Astrocyte (in vitro differentiated cells and primary cell): ENCODE measurements at regions not wholly inside any gene's neighbourhood (a gene's known extent, or its start where the extent isn't known, plus 50 kb on each side); places are given as distances from the start of the nearest gene placed in this dataset.
A peak's percentile ranks its signal among the peaks of the same experiment; 100 is the strongest.

ENCODE experiments used
- DNase-seq: peaks from one replicate; pipeline ENCODE4 v3.0.0-alpha.2; 2010; ENCODE audit warnings: low read depth
- FAIRE-seq: peaks from 2 replicates; lab custom pipeline; 2011; peaks lifted over from hg19 to GRCh38; lab: Jason Lieb, UNC
- H2AFZ ChIP-seq: 2 replicates; pipeline ENCODE4 v1.6.0; 2012; ENCODE audit warnings: low read depth, low read length, inconsistent platforms
- H3K27ac ChIP-seq: 2 replicates; pipeline ENCODE4 v1.5.1; 2011; ENCODE audit warnings: low read depth, low read length, inconsistent platforms
- H3K27me3 ChIP-seq: 2 replicates; pipeline ENCODE4 v1.6.0; 2011; ENCODE audit warnings: low read length, inconsistent platforms; ENCODE audit not compliant: insufficient read depth
- H3K36me3 ChIP-seq: 2 replicates; pipeline ENCODE4 v1.5.1; 2011; ENCODE audit warnings: low read length, inconsistent platforms; ENCODE audit not compliant: insufficient read depth
- H3K4me1 ChIP-seq: 2 replicates; pipeline ENCODE4 v1.5.1; 2011; ENCODE audit warnings: low read length, inconsistent platforms; ENCODE audit not compliant: insufficient read depth
- H3K4me2 ChIP-seq: 2 replicates; pipeline ENCODE4 v1.6.0; 2012; ENCODE audit warnings: low read length, inconsistent platforms
- H3K4me3 ChIP-seq: 2 replicates; pipeline ENCODE4 v1.5.1; 2011; ENCODE audit warnings: low read depth, mild to moderate bottlenecking, low read length, inconsistent platforms; ENCODE audit not compliant: insufficient read depth
- H3K79me2 ChIP-seq: 2 replicates; pipeline ENCODE4 v1.6.0; 2012; ENCODE audit warnings: mild to moderate bottlenecking, low read length, inconsistent platforms; ENCODE audit not compliant: insufficient read depth
- H3K9ac ChIP-seq: 2 replicates; pipeline ENCODE4 v1.6.0; 2012; ENCODE audit warnings: mild to moderate bottlenecking, low read length, inconsistent platforms
- H3K9me3 ChIP-seq: 2 replicates; pipeline ENCODE4 v1.5.1; 2012; ENCODE audit warnings: low read depth, mild to moderate bottlenecking, low read length, inconsistent platforms; ENCODE audit not compliant: insufficient read depth
- H4K20me1 ChIP-seq: 2 replicates; pipeline ENCODE4 v1.6.0; 2012; ENCODE audit warnings: low read length, inconsistent platforms; ENCODE audit not compliant: insufficient read depth
- H3K27ac Mint-ChIP-seq: one replicate; pipeline ENCODE4 v1.8.0; 2021; ENCODE audit warnings: mild to moderate bottlenecking, mixed read lengths; ENCODE audit not compliant: unreplicated experiment
- H3K27me3 Mint-ChIP-seq: one replicate; pipeline ENCODE4 v1.8.0; 2021; ENCODE audit warnings: low read depth, mixed read lengths; ENCODE audit not compliant: unreplicated experiment
- H3K36me3 Mint-ChIP-seq: one replicate; pipeline ENCODE4 v1.8.0; 2021; ENCODE audit warnings: low read depth, mixed read lengths; ENCODE audit not compliant: unreplicated experiment
- H3K4me1 Mint-ChIP-seq: one replicate; pipeline ENCODE4 v1.8.0; 2021; ENCODE audit warnings: low read depth, mixed read lengths; ENCODE audit not compliant: unreplicated experiment
- H3K4me3 Mint-ChIP-seq: one replicate; pipeline ENCODE4 v1.8.0; 2021; ENCODE audit warnings: mild to moderate bottlenecking, moderate library complexity, mixed read lengths; ENCODE audit not compliant: unreplicated experiment
- H3K9me3 Mint-ChIP-seq: one replicate; pipeline ENCODE4 v1.8.0; 2021; ENCODE audit warnings: mild to moderate bottlenecking, mixed read lengths; ENCODE audit not compliant: unreplicated experiment
- EZH2 ChIP-seq: IDR thresholded peaks from 2 replicates; pipeline ENCODE4 v1.6.1; 2012; ENCODE audit warnings: mild to moderate bottlenecking, low read length, inconsistent platforms; ENCODE audit not compliant: insufficient read depth
- TF ChIP-seq, protein P1 (sequence below): IDR thresholded peaks from 2 replicates; pipeline ENCODE4 v1.5.1; 2011; ENCODE audit warnings: low read depth, mild to moderate bottlenecking, inconsistent platforms, low read length, moderate library complexity; ENCODE audit not compliant: insufficient read depth

- DNase-seq (no peak), FAIRE-seq (no peak)
- Histone ChIP-seq H3K4me3 (no peak overlapping the region), H2AFZ (no peak overlapping the region), H3K9me3 (no peaks in the 10 kb centered on the region), H3K27ac (no peak overlapping the region), H3K4me1 (no peaks in the 10 kb centered on the region), H3K27me3 (no peaks in the 10 kb centered on the region), H4K20me1 (no peaks in the 10 kb centered on the region), H3K4me2 (no peak overlapping the region), H3K9ac (no peak overlapping the region), H3K79me2 (no peaks in the 10 kb centered on the region), H3K36me3 (no peaks in the 10 kb centered on the region)
- TF ChIP-seq, protein P1, sequence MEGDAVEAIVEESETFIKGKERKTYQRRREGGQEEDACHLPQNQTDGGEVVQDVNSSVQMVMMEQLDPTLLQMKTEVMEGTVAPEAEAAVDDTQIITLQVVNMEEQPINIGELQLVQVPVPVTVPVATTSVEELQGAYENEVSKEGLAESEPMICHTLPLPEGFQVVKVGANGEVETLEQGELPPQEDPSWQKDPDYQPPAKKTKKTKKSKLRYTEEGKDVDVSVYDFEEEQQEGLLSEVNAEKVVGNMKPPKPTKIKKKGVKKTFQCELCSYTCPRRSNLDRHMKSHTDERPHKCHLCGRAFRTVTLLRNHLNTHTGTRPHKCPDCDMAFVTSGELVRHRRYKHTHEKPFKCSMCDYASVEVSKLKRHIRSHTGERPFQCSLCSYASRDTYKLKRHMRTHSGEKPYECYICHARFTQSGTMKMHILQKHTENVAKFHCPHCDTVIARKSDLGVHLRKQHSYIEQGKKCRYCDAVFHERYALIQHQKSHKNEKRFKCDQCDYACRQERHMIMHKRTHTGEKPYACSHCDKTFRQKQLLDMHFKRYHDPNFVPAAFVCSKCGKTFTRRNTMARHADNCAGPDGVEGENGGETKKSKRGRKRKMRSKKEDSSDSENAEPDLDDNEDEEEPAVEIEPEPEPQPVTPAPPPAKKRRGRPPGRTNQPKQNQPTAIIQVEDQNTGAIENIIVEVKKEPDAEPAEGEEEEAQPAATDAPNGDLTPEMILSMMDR: no peak
- TF ChIP-seq EZH2: no peak
- Mint-ChIP-seq H3K27me3 (peaks cover 24% of the 10 kb centered on the region), H3K36me3 (no peaks in the 10 kb centered on the region), H3K9me3 (no peaks in the 10 kb centered on the region), H3K27ac (no peak overlapping the region), H3K4me3 (no peak overlapping the region), H3K4me1 (peaks cover 3% of the 10 kb centered on the region)
Observed at GRCh38 chr16:77579351-77579891, 142.9 kb upstream of the NUDT7 start.

GRCh38 chr16:77581706-77582105 lies 140.6 kb upstream of the NUDT7 start:
- Histone ChIP-seq H3K4me3 (no peak overlapping the region), H3K36me3 (no peaks in the 10 kb centered on the region), H2AFZ (no peak overlapping the region), H3K9me3 (no peaks in the 10 kb centered on the region), H3K27ac (no peak overlapping the region), H3K4me1 (peaks cover 18% of the 10 kb centered on the region), H3K79me2 (no peaks in the 10 kb centered on the region), H4K20me1 (no peaks in the 10 kb centered on the region), H3K27me3 (no peaks in the 10 kb centered on the region), H3K9ac (no peak overlapping the region), H3K4me2 (no peak overlapping the region)
- DNase-seq (peak; percentile 51), FAIRE-seq (no peak)
- Mint-ChIP-seq H3K9me3 (no peaks in the 10 kb centered on the region), H3K4me3 (no peak overlapping the region), H3K27ac (no peak overlapping the region), H3K36me3 (no peaks in the 10 kb centered on the region), H3K27me3 (peaks cover 24% of the 10 kb centered on the region), H3K4me1 (peaks cover 8% of the 10 kb centered on the region)
- no peak for TF ChIP-seq EZH2
- TF ChIP-seq, protein P1: no peak

DNA sequence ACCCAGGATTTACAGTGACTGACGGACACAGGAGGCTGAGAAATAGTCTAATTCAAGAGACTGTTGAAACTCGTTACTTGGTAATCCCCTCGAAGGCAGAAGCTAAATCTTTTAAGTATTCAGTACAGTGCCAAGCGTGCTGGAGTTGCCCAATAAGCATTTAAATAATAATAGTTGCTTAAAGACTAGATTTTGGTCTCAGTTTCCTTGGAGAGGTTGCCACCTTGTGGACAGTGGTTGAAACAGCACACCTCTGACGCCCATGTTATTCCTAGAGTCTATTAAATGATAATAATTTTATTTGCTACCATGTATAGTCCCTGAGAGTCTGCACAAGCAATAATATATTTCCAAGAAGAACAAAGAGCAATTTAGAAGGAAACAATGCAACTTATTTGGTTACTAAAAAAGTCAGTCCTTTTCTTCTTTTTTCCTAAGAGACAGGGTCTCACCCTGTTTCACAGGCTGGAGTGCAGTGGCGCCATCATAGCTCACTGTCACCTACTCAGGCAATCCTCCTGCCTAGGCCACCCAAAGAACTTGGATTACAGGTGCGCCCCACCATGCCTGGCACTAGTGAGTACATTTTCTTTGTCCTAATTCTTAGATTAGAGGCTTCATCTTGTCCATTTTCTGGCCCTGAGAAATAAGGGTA lies 138.0 kb upstream of the NUDT7 start:
- H3K4me2 ChIP-seq: no peak overlapping the region
- DNase-seq (peak; percentile 35), FAIRE-seq (no peak)
- peak overlapping the region; percentile 75 for H3K9ac ChIP-seq
- Mint-ChIP-seq H3K4me3 (no peak overlapping the region), H3K4me1 (peaks cover 8% of the 10 kb centered on the region), H3K27me3 (peaks cover 23% of the 10 kb centered on the region), H3K36me3 (no peaks in the 10 kb centered on the region), H3K27ac (no peak overlapping the region), H3K9me3 (no peaks in the 10 kb centered on the region)
- H2AFZ ChIP-seq: no peak overlapping the region
- H3K36me3 ChIP-seq: no peaks in the 10 kb centered on the region
- no peaks in the 10 kb centered on the region for H3K9me3 ChIP-seq
- peak overlapping the region; percentile 90 for H3K27ac ChIP-seq
- H3K4me3 ChIP-seq: no peak overlapping the region
- no peaks in the 10 kb centered on the region for H4K20me1 ChIP-seq
- peaks cover 23% of the 10 kb centered on the region for H3K4me1 ChIP-seq
- no peaks in the 10 kb centered on the region for H3K79me2 ChIP-seq
- TF ChIP-seq EZH2: no peak
- TF ChIP-seq, protein P1: peak; percentile 95
- no peaks in the 10 kb centered on the region for H3K27me3 ChIP-seq
